NB4 (cell line): ENCODE measurements at regions not wholly inside any gene's neighbourhood (a gene's known extent, or its start where the extent isn't known, plus 50 kb on each side); places are given as distances from the start of the nearest gene placed in this dataset.

Experiments
- DNase-seq: peaks from one replicate; pipeline ENCODE4 v3.0.0; 2010; ENCODE audit warnings: low read depth
- H3K4me3 ChIP-seq: one replicate; pipeline ENCODE4 v1.5.1; 2011; ENCODE audit warnings: mild to moderate bottlenecking, low read depth, low read length, moderate library complexity
- CTCF ChIP-seq: IDR thresholded peaks from one replicate; pipeline ENCODE4 v1.5.1; 2012; ENCODE audit warnings: low read depth, low read length
- MAX ChIP-seq: IDR thresholded peaks from 2 replicates; pipeline ENCODE4 v1.6.1; 2011; ENCODE audit warnings: low read depth, low read length
- MYC ChIP-seq: IDR thresholded peaks from 2 replicates; pipeline ENCODE4 v1.6.1; 2011; ENCODE audit warnings: low read depth, low read length
- POLR2A ChIP-seq: IDR thresholded peaks from 2 replicates; pipeline ENCODE4 v1.6.1; 2011; ENCODE audit warnings: mild to moderate bottlenecking; ENCODE audit not compliant: insufficient read length; ENCODE audit errors: extremely low read depth

GRCh38 chr3:197367081-197367780 is 68.8 kb upstream of the DLG1 start:
- H3K4me3 ChIP-seq = no peak overlapping the region
- no peak for TF ChIP-seq MYC
- no peak for TF ChIP-seq MAX
- TF ChIP-seq CTCF = no peak
- TF ChIP-seq POLR2A = no peak
- no peak for DNase-seq

- no peak overlapping the region for H3K4me3 ChIP-seq
- no peak for TF ChIP-seq MAX
- no peak for TF ChIP-seq CTCF
- no peak for DNase-seq
These were observed 68.1 kb upstream of the DLG1 start for GRCh38 chr3:197366301-197367044.

- no peak for TF ChIP-seq MYC
- TF ChIP-seq MAX = no peak
- TF ChIP-seq CTCF = no peak
- no peak for TF ChIP-seq POLR2A
- no peak overlapping the region for H3K4me3 ChIP-seq
- no peak for DNase-seq
These were observed 67.2 kb upstream of the DLG1 start for GRCh38 chr3:197365586-197365985.

GRCh38 chr3:197364410-197365071 is 66.1 kb upstream of the DLG1 start:
- TF ChIP-seq MYC (no peak), MAX (no peak), POLR2A (no peak), CTCF (no peak)
- no peak overlapping the region for H3K4me3 ChIP-seq
- DNase-seq = no peak

- TF ChIP-seq MYC (no peak), POLR2A (no peak), MAX (no peak), CTCF (no peak)
- no peak overlapping the region for H3K4me3 ChIP-seq
- DNase-seq = no peak
These were observed 65.4 kb upstream of the DLG1 start for GRCh38 chr3:197363553-197364409.
